Upper lobe of left lung (tissue), 4 donors: ENCODE measurements at regions not wholly inside any gene's neighbourhood (a gene's known extent, or its start where the extent isn't known, plus 50 kb on each side); places are given as distances from the start of the nearest gene placed in this dataset.

ENCODE experiments used
- CTCF ChIP-seq, 6 experiments: fragments of 450-650 bp in 4 of 6; fragments of 200-600 bp in 2 of 6; sonication (generic) in 2 of 6; IDR thresholded peaks; one replicate each; pipeline ENCODE4 v1.5.1; 2016 to 2019; ENCODE audit warnings: antibody characterized with exemption in 6 of 6
- EP300 ChIP-seq, 4 donors: sonication (generic); formaldehyde crosslinking; IDR thresholded peaks; one replicate each; pipeline ENCODE4 v1.5.1; 2017; ENCODE audit warnings: antibody characterized with exemption in 4 of 4, control low read depth in 2 of 4
- POLR2A ChIP-seq, 4 donors: fragments of 450-650 bp; IDR thresholded peaks; one replicate each; pipeline ENCODE4 v1.5.1; 2016 to 2017; ENCODE audit warnings: antibody characterized with exemption in 4 of 4, mild to moderate bottlenecking in 2 of 4
- POLR2AphosphoS5 ChIP-seq, 2 donors: sonication (generic); formaldehyde crosslinking; IDR thresholded peaks; one replicate each; pipeline ENCODE4 v1.5.1; 2017; ENCODE audit warnings: antibody characterized with exemption in 2 of 2

GRCh38 chr15:95019907-95020306, 788.5 kb downstream of the MCTP2 start:
- TF ChIP-seq POLR2A (IDR thresholded peaks at IDR 0.05) = no peak
- no peak for TF ChIP-seq CTCF (IDR thresholded peaks at IDR 0.05)
- TF ChIP-seq POLR2AphosphoS5 (IDR thresholded peaks at IDR 0.05) = no peak
- TF ChIP-seq EP300 (IDR thresholded peaks at IDR 0.05) = no peak
